Fibroblast of peridontal ligament (primary cell): ENCODE measurements at regions not wholly inside any gene's neighbourhood (a gene's known extent, or its start where the extent isn't known, plus 50 kb on each side); places are given as distances from the start of the nearest gene placed in this dataset.
"Not testable (repeated sequence)": the region's sequence is repeated elsewhere in the genome, so short reads cannot be mapped to it uniquely, and the experiment has no call there.

Experiments
- DNase-seq: peaks from one replicate; pipeline ENCODE4 v3.0.0-alpha.2; 2010; ENCODE audit errors: extremely low read depth

DNA sequence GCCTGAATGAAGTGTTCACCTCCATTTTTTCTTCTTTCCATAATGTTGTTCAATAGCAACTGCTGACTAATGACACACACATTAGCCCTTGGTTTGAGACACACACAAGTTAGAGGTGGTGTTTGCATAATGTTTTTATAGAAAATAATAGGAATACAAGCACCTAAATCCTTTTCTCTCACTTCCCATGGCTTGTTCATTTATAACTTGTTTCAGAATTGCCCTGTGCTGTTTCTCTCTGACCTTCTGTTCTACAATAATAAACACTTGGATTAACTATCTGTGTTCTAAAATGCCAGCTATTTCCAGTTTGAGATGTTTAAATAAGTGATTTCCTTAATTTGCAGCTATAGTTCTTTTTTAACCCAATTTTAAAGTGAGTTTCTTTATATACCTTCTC lies 525.1 kb upstream of the ROBO2 start:
- no peak for DNase-seq

DNA sequence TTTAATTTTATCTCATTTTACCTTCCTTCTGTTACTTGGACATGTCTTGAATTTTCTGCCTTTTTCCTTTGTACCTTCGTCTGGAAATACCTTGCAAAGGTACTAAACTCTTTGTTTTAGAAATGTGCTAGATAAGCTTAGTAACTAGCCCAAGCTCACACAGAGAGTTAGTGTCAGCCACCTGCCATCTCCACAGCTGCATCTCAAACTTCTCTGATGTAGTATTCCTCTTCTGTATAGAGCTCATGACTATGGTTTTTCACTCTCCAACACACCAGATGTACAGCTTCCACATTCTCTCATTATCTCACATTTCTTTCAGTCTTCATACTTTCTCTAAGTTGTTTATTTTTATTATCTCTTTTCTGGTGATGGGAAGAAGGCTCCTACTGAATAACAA lies 516.6 kb upstream of the ROBO2 start:
- DNase-seq, result no peak

DNA sequence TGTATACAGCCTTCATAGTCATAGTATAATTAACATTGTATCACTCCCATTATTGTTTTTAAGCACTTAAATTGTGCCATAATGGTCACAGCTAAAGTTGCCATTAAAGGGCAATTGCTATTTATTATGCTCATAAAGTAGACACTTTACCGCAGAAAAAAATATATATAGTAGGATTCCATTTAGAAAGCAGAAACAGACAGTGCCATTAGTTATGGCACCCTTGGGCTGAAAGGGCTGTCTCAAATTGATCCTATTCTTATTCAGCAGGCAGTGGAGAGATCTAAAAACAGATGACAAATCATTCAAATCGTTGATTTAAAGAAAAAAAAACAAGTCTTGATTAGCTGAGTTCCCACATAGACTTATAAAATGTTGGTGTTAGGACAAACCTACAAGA lies 514.2 kb upstream of the ROBO2 start:
- DNase-seq, result no peak

DNA sequence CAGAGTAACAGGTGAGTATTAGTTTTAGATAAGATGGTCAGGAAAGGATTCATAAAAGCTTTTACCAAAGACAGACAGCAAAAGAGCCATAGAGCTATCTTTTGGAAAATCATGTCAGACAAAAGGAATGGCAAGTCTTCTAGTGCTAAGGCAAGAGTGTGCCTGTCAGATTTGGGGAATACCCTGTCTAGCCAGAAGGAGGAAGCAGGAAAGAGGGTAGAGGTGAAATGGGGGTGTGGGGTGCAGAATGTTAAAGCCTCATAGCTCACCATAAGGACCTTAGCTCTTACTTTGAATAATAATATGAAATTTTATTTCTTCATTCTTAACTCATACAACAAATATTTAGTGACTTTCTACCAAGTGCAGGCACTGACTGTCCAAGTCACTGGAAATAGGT lies 512.1 kb upstream of the ROBO2 start:
- DNase-seq, result no peak

DNA sequence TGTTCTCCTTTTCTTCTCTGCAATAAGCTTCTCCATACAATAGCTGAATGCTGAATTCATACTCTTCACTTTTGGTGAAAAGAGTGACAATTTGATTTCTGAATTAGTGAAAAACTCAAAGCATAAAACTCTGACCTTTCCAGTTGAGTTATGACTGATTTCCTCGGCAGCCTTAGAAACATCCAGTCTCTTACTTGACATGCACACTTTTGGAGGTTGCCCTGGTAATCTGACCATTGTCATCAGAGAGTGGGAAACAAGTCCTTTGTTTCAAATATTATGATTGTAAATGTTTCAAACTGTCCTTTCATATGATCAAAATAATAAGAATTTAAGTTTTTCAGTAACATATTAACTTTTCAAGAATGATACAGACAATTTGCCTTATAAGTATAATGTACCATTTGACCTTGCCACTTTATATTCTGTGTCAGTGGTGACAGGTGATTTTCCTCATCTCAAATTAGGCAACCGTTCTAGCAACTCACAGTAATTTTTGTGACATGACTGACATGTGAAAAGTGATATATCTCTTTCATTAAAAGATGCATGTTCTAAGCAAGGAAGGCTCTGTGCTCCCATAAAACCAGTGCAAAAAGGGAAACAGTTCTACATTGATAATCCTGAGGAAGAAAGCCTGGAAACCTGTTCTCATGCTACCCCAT lies 507.6 kb upstream of the ROBO2 start:
- no peak for DNase-seq

DNA sequence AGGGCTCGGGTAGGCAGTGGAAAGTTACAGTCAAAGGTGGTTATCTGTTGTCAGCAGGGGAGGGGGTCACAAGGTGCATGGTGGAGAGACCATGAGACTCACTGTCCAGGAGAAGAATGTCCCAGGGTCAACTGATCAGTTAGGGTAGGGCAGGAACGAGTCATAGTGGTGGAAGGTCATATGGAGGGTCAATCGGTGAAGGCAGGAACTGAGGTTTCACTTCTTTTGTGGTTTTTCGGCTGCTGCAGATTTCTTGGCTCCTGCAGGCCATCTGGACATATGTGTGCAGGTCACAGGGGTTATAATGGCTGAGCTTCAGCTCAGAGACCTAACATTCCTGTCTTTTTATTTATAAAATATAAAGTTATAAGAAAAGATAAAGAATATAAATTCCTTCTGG lies 506.2 kb upstream of the ROBO2 start:
- not testable (repeated sequence) for DNase-seq

DNA sequence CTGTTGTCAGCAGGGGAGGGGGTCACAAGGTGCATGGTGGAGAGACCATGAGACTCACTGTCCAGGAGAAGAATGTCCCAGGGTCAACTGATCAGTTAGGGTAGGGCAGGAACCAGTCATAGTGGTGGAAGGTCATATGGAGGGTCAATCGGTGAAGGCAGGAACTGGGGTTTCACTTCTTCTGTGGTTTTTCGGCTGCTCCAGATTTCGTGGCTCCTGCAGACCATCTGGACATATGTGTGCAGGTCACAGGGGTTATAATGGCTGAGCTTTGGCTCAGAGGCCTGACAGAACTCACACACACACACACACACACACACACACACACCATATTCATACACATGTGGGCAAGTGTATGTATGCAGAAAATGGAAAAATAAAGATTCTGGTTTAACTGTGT lies 502.0 kb upstream of the ROBO2 start:
- not testable (repeated sequence) for DNase-seq

DNA sequence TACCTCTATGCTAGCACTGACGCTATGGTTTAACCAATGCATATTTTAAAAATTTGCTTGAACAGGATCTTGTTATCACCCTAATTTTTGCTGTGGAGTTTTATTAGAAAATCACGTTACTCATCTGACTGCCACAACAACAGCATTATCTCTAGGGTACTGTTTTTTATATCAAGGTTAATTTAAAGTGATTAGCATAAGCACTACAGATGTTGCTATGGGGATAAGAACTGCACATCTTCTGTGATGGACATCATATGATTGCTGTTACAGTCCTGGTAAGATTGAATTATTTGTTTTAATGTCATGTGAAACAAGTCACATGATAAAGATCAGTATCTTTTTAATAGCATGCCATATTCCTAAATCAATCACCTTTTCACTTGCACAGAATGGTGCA lies 492.2 kb upstream of the ROBO2 start:
- DNase-seq, result no peak

DNA sequence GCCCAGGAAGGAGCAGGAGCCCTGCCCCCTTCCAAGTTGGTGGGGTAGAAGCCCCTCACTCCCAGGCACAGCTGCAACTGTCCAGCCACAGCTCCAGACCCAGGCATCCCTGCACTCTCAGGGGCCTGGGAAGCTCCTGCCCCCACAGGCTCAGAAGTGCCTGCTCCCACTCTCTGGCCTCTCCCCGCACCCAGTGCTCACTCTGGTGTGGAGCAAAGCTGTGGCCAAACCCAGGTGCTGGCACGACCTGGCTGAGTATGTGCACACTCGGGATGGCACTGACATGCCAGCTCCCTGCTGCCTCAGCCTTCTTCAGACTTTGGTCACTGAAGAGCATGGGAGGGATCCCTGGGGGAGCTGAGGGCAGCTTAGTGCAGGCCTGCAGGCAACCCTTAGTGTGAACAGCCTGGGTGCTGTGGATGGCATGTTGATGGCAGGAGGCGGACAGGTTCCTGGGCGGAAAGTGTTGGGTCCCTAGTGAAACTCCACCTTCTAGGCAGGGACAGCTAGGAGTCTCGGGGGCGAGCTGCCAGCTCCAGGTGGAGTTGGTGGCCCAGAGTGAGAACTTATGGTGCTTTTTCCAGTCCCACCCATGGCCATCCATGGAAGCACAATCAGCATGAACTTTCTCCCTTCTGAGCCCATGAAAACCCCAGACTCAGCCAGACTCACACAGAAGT lies 489.2 kb upstream of the ROBO2 start:
- DNase-seq, result no peak

DNA sequence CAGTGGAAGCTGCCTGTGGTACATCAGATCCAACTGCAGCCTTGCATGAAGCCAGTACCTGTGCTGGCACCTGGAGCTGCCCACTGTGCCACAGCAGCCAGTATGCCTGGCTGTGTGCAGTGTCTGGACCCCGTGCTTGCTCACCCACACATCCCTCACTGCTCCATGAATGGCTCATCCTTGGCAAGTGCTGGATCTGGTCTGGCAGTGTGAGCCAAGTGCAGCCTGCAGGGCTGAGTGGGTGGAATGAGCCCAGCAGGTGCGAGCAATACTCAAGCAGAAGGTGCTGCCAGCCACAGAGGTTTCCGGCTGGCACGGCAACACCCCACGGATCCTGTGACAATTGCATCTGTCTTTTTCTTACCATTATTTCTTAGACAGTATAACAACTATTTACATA lies 488.2 kb upstream of the ROBO2 start:
- no peak for DNase-seq

DNA sequence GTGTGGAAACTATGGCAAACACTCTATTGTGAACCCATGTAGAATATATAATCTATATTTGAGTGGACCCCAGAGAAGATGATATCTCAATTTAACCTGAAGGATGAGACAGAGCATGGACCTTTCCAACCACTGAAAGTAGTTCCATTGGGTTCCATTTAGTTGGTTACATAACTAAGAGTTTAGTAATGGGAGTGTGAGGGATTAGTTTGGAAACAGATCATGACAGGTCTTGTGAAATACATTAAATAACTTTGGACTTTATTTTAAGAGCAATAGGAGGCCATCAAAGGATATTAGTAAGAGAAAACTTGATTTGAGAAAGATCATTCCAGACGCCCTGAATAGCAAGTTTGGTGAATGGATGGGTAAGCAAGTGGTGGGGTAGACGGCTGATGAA lies 487.2 kb upstream of the ROBO2 start:
- DNase-seq, result no peak

DNA sequence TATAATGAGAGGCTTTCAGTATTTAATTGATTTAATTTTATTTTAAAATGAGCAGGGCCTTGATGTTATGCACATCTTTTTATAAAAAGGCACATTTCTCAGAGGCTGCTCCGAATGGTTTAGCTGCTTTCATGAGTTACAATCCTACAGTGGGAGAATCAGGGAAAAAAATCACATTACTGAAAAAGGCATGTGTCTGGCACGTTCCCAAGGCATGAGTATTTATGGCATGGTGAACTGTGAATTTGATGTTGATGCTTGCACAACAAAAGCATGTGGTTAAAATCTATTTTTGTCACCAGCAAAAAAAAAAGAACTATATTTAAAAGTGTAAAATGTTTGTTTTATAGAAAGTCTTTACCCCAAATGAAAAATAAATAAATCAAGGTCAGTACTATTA lies 485.2 kb upstream of the ROBO2 start:
- peak; percentile 76 for DNase-seq

DNA sequence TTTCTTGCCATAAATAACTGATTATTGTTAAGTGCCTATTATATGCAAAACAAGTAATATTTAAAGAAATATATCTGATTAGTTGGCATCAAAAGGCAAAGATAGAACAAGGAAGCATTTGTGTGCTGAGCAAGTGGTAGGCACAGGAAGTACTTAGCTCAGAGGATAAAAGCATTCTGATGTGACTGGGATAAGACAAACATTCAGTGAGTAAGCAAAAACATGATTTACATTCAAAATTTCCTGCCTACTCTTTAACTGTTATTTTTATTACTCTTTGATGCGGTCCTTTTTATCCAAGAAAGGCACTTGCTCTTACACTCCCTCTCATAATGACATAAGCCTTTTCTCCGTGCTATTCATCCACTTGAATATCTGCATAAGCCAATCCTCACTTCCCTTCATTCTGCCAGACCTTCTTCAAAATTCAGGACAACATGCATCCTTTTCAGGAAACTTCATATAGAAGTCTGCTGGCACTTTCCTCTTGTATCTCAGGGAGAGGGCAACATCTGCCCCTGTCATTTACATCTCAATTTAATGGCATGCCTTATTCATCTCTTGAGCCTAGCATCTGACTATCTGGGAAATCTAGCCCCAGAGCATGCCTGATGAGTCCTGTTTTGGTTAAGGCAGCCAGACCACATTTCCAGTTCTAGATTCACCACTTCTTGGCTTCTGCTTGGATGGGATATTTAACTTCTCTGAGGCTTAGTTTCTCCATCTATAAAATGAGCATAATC lies 478.2 kb upstream of the ROBO2 start:
- no peak for DNase-seq

DNA sequence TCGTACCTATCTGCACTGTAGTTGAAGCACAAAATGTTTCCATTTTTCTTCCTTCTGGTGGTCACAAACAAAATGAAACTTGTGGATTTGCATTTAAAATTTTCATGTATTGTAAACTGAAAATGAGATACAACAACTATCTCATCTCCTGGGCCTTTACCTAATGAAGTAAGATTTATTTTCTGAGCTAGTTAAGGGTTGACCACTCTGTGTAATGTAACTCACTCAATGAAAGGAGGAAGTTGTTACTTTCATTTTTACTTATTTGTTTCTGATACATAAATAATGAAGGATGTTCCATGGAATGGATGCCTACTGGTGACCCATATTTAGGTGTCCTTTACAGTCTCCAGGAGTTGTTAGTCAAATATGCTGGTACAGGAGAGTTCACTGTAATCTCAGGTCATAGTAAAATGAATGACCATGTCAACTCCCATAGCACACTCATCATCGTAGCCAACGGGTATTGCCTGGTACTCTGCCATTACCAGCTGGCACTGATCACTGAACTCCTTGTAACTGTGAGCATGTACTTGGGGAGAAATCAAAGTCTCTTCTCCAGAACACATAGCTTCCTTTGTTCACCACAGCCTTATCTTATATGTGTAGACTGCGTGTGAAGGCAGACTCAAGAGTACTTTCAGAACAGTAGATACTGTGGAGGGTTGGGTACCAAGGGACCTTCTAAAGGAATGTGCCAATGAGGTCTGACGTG lies 474.2 kb upstream of the ROBO2 start:
- no peak for DNase-seq

DNA sequence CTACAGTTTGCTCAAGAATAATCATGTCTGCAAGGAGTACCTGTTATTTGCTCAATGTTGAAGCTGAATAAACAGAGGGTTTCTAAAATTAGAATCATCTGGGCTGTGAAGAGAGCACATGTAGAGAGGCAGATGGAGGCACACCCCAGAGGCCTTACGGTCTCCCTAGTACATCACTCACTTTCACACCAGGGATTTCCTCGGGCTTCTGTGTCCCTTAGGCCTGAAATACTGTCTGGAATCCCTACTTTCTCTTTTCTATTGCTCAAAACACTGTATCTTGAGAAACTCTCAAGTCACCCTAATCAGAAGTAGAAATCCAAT lies 473.7 kb upstream of the ROBO2 start:
- no peak for DNase-seq

DNA sequence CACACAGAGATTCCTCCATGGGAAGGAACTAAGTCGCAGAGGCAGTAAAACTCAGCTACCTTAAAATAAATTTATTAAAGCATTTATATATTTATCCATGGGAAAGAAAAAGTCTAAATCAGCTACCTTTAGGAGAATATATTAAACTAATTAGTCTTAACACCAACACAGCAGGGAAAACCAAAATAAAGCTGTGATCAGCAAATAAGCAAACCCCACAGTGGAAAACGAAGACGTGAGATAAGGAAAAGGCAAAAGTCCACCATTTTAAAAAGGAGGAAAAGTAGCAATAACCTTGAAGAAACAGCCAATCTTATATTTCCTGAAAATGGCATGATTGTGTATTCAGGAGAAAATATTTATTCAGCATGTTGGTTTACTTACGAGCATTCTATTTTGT lies 473.0 kb upstream of the ROBO2 start:
- no peak for DNase-seq

DNA sequence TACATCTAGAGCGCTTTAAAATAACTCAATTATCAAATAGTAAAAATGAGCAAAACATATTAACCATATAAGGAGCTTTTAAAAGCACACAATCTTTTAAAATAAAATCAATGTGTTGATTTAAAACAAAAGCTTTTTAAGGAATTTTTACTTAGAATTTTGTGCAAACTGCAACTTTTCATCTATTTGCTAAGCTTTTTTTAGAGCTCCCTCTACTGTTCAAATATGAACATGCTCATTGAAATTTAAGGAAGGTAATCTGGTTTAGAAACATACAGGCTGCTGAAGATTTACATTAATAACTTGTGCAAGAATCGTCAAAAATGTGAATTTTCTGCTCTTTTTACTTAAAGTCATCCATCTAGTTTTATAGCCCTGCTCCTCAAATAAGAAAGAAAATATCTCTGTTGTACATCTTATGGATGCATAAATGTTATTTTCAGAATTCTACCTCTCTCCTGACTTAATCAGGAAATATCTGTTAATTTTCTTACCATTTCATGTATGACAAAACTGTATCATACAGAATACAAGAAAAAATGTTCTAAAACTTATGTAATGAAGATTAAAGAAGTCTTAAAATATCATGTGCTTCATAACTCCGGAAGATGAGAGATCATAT lies 469.4 kb upstream of the ROBO2 start:
- peak; percentile 59 for DNase-seq

DNA sequence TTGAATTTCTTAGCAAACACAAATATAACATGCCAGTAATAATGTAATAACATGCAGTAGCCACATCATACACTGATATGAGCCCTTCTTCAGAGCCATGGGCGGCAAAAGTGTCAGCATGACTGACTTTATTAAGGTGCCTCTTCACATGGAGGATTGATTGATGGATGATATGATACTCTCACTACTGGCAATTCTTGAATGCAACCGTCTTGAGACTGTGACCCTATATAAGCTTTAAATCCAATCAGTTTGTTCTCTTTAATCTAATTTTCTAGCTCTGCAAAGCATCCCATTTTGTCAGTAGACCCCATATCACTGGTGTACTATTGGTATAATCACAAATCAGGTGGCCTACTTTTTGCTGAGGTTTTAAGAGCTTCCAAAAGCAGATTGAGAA lies 463.7 kb upstream of the ROBO2 start:
- no peak for DNase-seq

DNA sequence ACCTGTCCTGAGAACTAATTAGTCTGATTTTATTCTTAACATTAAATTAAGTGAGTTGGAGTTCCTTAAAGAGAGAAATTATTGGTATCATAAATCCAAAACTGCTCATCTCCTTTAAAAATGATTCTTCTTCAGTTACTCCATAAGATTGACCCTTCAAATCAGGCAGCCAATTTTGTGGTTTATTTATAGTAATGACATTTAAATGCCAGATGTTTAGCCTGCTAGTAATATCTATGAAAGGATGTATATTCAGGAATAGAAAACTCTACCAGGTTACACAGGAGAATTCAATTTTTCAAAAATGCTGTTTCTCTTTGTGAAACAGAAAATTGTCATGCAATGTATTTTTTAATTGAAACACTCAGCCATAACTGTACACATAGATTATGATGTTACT lies 457.8 kb upstream of the ROBO2 start:
- no peak for DNase-seq

DNA sequence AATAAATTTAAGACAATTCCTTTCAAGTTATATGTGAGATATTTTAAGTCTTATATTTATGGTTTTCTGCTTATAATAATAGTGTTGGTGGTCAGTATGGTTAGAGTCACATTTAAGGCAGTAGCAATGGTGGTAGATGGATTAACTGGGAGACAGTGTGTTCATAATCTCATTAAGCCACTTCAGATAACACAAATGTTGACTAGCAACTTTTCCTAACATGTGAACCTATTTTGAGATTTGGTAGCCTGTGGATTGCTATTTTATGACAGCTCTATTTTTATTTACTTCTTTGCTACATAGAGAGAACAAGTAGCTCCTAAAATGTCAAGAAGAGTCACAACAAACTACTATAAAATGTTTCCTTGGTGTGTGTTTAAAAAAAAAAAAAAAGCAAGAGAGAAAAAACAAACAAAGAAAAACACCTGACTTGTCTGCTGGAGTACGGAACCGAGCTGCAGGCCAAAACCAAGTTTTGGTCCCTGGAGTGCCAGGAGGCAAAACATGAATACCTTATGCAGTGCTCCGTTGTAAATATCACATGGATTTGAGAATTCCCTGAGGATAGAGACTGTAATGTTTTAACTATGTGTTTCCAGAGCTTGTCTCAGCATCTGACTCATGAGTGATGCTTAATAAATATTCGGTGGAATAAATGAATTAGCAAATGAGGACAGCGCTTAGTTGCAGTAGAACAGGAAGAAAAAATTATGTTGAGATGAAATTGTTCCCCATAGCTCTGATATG lies 457.1 kb upstream of the ROBO2 start:
- no peak for DNase-seq

DNA sequence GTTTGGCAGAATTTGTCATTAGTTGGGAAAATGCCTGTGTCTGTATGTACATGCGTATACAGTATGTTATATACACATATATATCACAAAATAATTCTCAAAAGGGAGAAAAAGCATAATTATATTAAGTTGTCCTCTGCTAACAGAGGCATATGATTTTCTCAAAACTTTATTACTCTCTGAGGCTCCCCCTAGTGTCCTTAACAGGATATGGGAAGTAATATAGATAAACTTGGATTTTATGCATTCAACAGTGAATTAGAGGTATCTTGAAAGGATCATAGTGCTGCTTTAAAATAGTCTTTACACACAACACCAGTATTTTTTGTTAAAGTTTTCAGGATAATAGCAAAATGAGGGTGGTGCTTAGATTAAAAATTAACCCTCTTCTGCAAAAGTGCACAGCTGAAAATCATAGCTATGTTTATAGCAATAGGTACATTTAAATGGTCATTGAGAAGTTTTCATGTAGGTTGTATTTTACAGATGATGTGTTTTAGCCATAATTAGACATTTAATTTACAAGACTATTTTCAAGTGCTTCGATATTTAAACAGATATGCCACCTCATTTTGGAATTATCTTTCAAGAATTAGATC lies 454.0 kb upstream of the ROBO2 start:
- DNase-seq, result peak; percentile 22
